Tibial artery (tissue), 4 donors: ENCODE measurements at regions not wholly inside any gene's neighbourhood (a gene's known extent, or its start where the extent isn't known, plus 50 kb on each side); places are given as distances from the start of the nearest gene placed in this dataset.

Experiments
- DNase-seq, 2 donors: peaks; one replicate each; pipeline ENCODE4 v3.0.0-alpha.2; 2019
- H3K27ac ChIP-seq, 2 donors: fragments of 200-600 bp; sonication (generic) in 1 of 2; 1 replicate in 1 of 2; 2 replicates in 1 of 2; pipeline ENCODE4 v1.5.1; 2018 to 2019; ENCODE audit warnings: mild to moderate bottlenecking in 1 of 2
- H3K27me3 ChIP-seq, 2 donors: fragments of 200-600 bp; sonication (generic) in 1 of 2; one replicate each; pipeline versions ENCODE4 v1.5.1 to v1.6.0; 2016 to 2019
- H3K36me3 ChIP-seq, 3 donors: fragments of 200-600 bp; sonication (generic) in 2 of 3; one replicate each; pipeline ENCODE4 v1.5.1; 2016 to 2019; ENCODE audit warnings: mild to moderate bottlenecking in 2 of 3
- H3K4me1 ChIP-seq, 4 donors: fragments of 200-600 bp; sonication (generic) in 2 of 4; 1 replicate in 3 of 4; 2 replicates in 1 of 4; pipeline ENCODE4 v1.5.1; 2016 to 2019
- H3K4me3 ChIP-seq, 2 donors: fragments of 200-600 bp; sonication (generic) in 1 of 2; 1 replicate in 1 of 2; 2 replicates in 1 of 2; pipeline ENCODE4 v1.5.1; 2018 to 2019; ENCODE audit warnings: mild to moderate bottlenecking in 2 of 2
- H3K9me3 ChIP-seq, 3 donors: fragments of 200-600 bp; sonication (generic) in 1 of 3; one replicate each; pipeline ENCODE4 v1.5.1; 2016 to 2019
- intact Hi-C: fragments of 100-400 bp; cut with DNase I; formaldehyde crosslinking; loops from one replicate; pipeline ENCODE4 v1.15.0; 2023; ENCODE audit warnings: low total_unique reads
- TF ChIP-seq, protein P1 (sequence below), 2 experiments: fragments of 200-600 bp in 1 of 2; fragments of 450-650 bp in 1 of 2; IDR thresholded peaks; one replicate each; pipeline ENCODE4 v1.5.1; 2017 to 2019; ENCODE audit warnings: antibody characterized with exemption in 2 of 2, mild to moderate bottlenecking in 1 of 2, moderate library complexity in 1 of 2

DNA sequence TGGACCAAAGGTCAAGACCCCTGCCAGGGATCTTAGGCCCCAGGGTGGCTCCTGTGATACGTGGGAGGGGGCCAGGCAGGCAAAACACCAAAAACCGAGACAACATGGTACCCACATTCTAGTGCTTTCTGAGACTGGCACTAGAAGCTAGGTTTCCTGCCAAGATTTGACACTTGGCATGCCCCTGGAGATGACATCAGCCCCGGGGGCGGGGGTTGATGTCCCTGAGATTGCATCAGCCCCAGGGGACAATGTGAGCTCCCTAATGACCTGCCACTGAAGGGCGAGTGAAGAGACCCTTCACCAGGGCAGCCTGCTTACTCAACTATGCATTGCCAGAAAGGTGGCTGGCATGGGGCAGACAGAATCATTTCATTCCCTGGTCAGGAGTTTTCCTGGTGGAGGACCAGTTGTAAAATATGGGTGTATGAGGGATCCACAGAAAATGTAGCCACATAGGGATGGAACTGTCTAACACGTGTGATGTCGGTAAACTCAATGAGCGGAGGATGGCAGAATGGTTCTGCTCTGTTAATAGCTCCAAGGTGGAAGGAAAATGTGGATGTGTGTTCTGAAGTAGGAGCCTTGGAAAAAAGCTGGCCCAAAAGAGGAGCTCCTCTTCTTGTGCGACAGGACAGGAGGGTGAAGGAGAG lies 219.7 kb downstream of the UNC5CL start:
- Histone ChIP-seq H3K4me3 (no peak overlapping the region), H3K36me3 (no peaks in the 10 kb centered on the region), H3K9me3 (no peaks in the 10 kb centered on the region), H3K4me1 (no peaks in the 10 kb centered on the region), H3K27me3 (no peaks in the 10 kb centered on the region), H3K27ac (no peak overlapping the region)
- DNase-seq, result no peak
- intact Hi-C loops, result no loop called here
- TF ChIP-seq, protein P1, sequence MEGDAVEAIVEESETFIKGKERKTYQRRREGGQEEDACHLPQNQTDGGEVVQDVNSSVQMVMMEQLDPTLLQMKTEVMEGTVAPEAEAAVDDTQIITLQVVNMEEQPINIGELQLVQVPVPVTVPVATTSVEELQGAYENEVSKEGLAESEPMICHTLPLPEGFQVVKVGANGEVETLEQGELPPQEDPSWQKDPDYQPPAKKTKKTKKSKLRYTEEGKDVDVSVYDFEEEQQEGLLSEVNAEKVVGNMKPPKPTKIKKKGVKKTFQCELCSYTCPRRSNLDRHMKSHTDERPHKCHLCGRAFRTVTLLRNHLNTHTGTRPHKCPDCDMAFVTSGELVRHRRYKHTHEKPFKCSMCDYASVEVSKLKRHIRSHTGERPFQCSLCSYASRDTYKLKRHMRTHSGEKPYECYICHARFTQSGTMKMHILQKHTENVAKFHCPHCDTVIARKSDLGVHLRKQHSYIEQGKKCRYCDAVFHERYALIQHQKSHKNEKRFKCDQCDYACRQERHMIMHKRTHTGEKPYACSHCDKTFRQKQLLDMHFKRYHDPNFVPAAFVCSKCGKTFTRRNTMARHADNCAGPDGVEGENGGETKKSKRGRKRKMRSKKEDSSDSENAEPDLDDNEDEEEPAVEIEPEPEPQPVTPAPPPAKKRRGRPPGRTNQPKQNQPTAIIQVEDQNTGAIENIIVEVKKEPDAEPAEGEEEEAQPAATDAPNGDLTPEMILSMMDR (IDR thresholded peaks at IDR 0.05), result no peak

DNA sequence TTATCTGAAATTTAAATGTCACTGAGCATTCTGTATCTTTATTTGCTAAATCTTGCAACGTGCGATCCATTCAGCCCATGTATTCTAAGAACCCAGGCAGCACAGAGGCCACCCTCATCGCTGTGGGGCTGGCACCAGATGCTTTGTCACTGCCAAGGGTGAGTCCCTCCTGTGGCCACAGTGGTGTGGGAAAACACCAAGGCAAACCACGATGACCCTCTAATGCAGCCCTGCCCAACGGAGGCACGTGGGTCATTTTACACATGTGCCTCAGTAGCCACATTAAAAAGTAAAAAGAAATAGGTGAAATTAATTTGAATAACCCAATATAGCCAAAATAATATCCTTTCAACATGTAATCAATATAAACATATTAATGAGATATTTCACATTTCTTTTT lies 221.7 kb downstream of the UNC5CL start:
- H3K27me3 ChIP-seq, result no peaks in the 10 kb centered on the region
- TF ChIP-seq, protein P1 (IDR thresholded peaks at IDR 0.05), result no peak
- no peaks in the 10 kb centered on the region for H3K4me1 ChIP-seq
- no peak overlapping the region for H3K4me3 ChIP-seq
- no peaks in the 10 kb centered on the region for H3K9me3 ChIP-seq
- no peak for DNase-seq
- H3K36me3 ChIP-seq, result no peaks in the 10 kb centered on the region
- no peak overlapping the region for H3K27ac ChIP-seq
- intact Hi-C loops, result no loop called here

DNA sequence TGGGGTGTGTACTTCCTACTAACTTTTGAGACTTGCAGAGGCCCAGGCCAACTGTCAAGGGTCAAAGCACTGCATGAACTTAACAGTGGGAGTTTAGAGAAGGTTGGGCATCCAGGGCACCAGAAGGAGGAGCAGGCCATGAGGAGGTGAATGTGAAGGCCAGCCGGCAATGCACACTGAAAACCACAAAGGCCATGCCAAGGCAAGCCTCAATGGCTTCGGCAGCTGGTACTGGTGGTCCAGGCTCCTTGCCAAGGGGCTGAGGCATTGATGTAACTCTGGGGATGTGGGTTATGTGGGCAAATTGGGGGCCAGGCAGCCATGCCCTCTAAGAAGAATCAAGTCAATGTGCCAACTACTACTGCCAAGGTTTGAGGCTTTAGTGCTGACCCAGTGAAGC lies 222.4 kb downstream of the UNC5CL start:
- no peak overlapping the region for H3K4me3 ChIP-seq
- H3K36me3 ChIP-seq, result no peaks in the 10 kb centered on the region
- H3K9me3 ChIP-seq, result no peaks in the 10 kb centered on the region
- TF ChIP-seq, protein P1 (IDR thresholded peaks at IDR 0.05), result no peak
- H3K27ac ChIP-seq, result no peak overlapping the region
- H3K4me1 ChIP-seq, result no peaks in the 10 kb centered on the region
- intact Hi-C loops, result no loop called here
- no peaks in the 10 kb centered on the region for H3K27me3 ChIP-seq
- DNase-seq, result no peak

DNA sequence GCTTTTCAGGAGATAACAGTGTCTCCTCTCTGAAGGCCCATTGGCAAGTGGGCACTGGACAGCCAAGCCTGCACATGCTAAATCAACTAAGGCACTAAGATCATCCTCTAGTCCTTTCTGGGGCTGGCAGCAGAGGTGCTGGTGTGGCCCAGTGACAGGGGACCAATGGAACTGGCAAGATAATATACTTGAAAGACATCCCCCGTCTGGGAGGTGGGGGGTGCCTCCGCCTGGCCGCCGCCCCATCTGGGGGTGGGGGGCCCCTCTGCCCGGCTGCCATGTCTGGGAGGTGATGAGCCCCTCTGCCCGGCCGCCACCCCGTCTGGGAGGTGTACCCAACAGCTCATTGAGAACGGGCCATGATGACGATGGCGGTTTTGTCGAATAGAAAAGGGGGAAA lies 223.3 kb downstream of the UNC5CL start:
- Histone ChIP-seq H3K4me1 (no peaks in the 10 kb centered on the region), H3K27me3 (no peaks in the 10 kb centered on the region), H3K27ac (no peak overlapping the region), H3K36me3 (no peaks in the 10 kb centered on the region), H3K4me3 (no peak overlapping the region), H3K9me3 (no peaks in the 10 kb centered on the region)
- DNase-seq, result no peak
- intact Hi-C loops, result no loop called here
- TF ChIP-seq, protein P1 (IDR thresholded peaks at IDR 0.05), result no peak

DNA sequence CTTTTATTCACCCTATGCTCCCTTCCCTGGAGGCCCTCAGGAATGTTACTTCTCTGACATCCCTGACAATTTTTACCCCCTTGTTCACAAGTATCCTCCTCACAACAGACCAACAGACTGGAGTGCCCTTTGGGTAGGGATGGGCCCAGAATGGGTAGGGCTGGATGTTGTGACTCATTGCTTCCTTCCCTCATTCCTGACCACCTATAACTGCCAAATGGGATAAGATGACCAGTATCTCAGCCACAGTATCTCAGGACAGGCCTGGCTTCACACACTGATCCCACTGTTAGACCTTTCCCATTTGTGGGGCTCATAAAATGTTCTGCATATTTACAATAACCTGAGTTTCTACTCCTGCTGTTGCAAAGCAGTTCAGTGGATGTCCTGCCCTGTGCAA lies 223.0 kb upstream of the LRFN2 start:
- H3K4me1 ChIP-seq, result no peaks in the 10 kb centered on the region
- intact Hi-C loops, result no loop called here
- H3K27me3 ChIP-seq, result no peaks in the 10 kb centered on the region
- no peak overlapping the region for H3K27ac ChIP-seq
- H3K4me3 ChIP-seq, result no peak overlapping the region
- TF ChIP-seq, protein P1 (IDR thresholded peaks at IDR 0.05), result no peak
- no peaks in the 10 kb centered on the region for H3K36me3 ChIP-seq
- no peak for DNase-seq
- H3K9me3 ChIP-seq, result no peaks in the 10 kb centered on the region

DNA sequence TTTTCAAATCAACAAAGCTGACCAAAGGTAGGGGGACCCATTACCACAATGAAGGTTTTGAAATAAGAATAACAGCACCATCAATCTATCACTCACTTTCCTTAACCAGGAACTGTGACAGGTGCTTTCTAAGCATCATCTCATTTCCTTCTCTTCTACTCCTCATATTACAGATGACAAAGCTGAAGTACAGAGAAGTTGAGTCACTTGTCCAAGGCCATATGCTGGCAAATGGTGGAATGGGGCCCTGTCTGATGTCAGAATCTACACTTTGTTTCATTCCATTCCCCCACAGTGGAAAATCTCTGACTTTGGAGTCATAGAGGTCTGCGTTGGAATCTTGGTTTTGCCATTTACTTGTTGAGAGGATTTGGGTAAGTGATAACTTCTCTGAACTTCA lies 222.5 kb upstream of the LRFN2 start:
- DNase-seq, result no peak
- Histone ChIP-seq H3K36me3 (no peaks in the 10 kb centered on the region), H3K27me3 (no peaks in the 10 kb centered on the region), H3K4me3 (no peak overlapping the region), H3K9me3 (no peaks in the 10 kb centered on the region), H3K27ac (no peak overlapping the region), H3K4me1 (no peaks in the 10 kb centered on the region)
- TF ChIP-seq, protein P1 (IDR thresholded peaks at IDR 0.05), result no peak
- intact Hi-C loops, result no loop called here
